ENCODE measurements at regions not wholly inside any gene's neighbourhood (a gene's known extent, or its start where the extent isn't known, plus 50 kb on each side); places are given as distances from the start of the nearest gene placed in this dataset.

DNA sequence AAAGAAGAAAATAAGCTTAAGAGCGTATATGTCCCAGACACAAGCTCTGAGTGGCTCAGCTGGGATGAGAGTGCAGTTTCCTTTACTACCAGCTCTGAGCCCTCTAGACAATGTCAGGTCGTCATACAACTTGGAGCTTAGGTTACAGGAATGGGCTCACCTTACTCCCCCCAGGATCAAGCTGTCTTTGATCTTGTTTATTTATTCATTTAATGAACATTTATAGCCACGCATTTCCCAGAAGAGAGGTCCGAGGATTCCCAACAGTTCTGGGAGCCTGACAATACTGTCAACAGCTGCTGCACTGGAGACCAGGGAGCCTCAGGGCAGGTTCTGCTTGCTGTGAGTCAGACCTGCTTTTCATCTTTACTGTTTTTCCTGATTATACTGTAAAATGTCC is 378.9 kb downstream of the PLPP3 start:
- TF ChIP-seq, protein P1, sequence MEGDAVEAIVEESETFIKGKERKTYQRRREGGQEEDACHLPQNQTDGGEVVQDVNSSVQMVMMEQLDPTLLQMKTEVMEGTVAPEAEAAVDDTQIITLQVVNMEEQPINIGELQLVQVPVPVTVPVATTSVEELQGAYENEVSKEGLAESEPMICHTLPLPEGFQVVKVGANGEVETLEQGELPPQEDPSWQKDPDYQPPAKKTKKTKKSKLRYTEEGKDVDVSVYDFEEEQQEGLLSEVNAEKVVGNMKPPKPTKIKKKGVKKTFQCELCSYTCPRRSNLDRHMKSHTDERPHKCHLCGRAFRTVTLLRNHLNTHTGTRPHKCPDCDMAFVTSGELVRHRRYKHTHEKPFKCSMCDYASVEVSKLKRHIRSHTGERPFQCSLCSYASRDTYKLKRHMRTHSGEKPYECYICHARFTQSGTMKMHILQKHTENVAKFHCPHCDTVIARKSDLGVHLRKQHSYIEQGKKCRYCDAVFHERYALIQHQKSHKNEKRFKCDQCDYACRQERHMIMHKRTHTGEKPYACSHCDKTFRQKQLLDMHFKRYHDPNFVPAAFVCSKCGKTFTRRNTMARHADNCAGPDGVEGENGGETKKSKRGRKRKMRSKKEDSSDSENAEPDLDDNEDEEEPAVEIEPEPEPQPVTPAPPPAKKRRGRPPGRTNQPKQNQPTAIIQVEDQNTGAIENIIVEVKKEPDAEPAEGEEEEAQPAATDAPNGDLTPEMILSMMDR (IDR thresholded peaks at IDR 0.05; ENCODE audit: insufficient read depth, low read depth, low read length, missing control alignments) = no peak
- no peak overlapping the region for H3K4me3 ChIP-seq (ENCODE audit: low read depth, low read length)
- no peak for DNase-seq (ENCODE audit: low read depth)

GRCh38 chr1:56199956-56200355 is 379.4 kb downstream of the PLPP3 start:
- H3K4me3 ChIP-seq (ENCODE audit: low read depth, low read length) = no peak overlapping the region
- TF ChIP-seq, protein P1 (IDR thresholded peaks at IDR 0.05; ENCODE audit: insufficient read depth, low read depth, low read length, missing control alignments) = no peak
- no peak for DNase-seq (ENCODE audit: low read depth)

DNA sequence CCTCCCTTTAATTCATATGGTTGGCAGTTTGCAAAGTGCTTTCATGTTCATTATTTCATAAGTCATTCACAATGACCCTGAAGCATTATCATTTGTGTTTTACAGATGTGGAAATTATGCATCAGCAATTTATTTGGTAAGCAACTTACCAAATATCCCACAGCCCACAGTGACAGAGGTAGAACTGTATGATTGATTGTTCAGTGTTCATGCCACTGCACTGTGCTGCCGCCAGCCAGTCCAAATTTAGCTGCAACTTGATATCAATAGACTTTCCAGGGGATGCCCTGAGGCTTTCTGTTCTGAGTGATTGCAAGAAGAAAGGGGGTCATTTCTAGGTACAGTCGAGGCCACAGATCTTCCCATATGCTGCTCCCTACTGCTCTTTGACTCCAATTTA is 380.3 kb downstream of the PLPP3 start:
- no peak overlapping the region for H3K4me3 ChIP-seq (ENCODE audit: low read depth, low read length)
- TF ChIP-seq, protein P1 (IDR thresholded peaks at IDR 0.05; ENCODE audit: insufficient read depth, low read depth, low read length, missing control alignments) = no peak
- DNase-seq (ENCODE audit: low read depth) = no peak

GRCh38 chr1:56197946-56198345 is 381.4 kb downstream of the PLPP3 start:
- TF ChIP-seq, protein P1 (IDR thresholded peaks at IDR 0.05; ENCODE audit: insufficient read depth, low read depth, low read length, missing control alignments) = no peak
- DNase-seq (ENCODE audit: low read depth) = no peak
- H3K4me3 ChIP-seq (ENCODE audit: low read depth, low read length) = no peak overlapping the region

GRCh38 chr1:56196839-56197238 is 382.5 kb downstream of the PLPP3 start:
- TF ChIP-seq, protein P1 (IDR thresholded peaks at IDR 0.05; ENCODE audit: insufficient read depth, low read depth, low read length, missing control alignments) = no peak

DNA sequence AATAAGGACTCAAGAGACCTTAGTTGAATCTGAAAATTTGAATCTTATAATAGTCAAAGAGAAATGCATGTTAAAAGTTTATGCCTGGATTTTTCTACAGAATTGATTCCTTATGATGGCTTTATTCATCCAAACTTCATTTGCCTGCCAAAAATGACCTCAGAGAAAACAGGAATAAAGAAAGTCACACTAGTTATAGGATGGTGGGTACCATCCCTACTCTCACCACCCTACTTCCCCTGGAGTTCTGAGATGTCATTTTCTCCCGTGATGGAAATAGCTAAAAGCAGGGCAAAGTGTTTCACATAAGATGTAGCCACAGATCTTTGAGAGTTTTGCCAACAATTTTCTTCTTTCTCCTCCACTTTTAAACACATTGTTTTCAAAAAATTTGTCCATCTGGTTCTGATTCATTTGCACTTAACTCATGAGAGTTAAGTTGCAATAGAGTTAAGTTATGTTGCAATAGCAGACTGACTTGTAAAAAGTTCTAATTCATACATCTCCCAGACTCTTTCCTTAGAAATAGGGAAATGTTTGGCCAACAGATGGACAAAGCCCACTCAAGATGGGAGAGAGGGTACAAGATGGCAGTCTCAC is 384.6 kb downstream of the PLPP3 start:
- no peak for DNase-seq (ENCODE audit: low read depth)
- TF ChIP-seq, protein P1 (IDR thresholded peaks at IDR 0.05; ENCODE audit: insufficient read depth, low read depth, low read length, missing control alignments) = no peak
- H3K4me3 ChIP-seq (ENCODE audit: low read depth, low read length) = no peak overlapping the region

More at GRCh38 chr1:56196839-56197238, 382.5 kb downstream of the PLPP3 start:
- H3K4me3 ChIP-seq (ENCODE audit: low read depth, low read length) = no peak overlapping the region
- no peak for DNase-seq (ENCODE audit: low read depth)

DNA sequence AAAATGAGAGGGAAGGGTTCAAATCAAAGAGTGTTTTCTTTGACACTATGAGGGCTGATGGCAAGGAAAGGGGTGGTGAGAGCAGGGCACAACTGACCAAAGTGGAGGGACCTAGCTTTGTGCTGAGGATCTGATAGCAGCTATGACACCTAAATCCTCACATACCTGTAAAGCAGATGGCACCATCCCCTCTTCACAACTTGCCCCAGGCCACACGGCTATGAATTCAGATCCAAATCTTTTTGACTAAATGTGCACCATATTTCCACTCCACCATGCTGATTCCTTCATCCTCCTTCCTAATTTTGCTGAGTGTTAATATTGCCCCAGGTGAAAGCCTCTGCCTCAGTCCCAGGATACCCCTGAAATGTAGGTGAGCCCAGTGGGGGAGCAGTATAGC is 385.7 kb downstream of the PLPP3 start:
- H3K4me3 ChIP-seq (ENCODE audit: low read depth, low read length) = no peak overlapping the region
- no peak for DNase-seq (ENCODE audit: low read depth)
- TF ChIP-seq, protein P1 (IDR thresholded peaks at IDR 0.05; ENCODE audit: insufficient read depth, low read depth, low read length, missing control alignments) = no peak
